Raji (cell line): ENCODE measurements at regions not wholly inside any gene's neighbourhood (a gene's known extent, or its start where the extent isn't known, plus 50 kb on each side); places are given as distances from the start of the nearest gene placed in this dataset.

Source experiments
- POLR2A ChIP-seq: IDR thresholded peaks from 2 replicates; pipeline ENCODE4 v1.6.1; 2011; ENCODE audit warnings: low read depth, low read length, control low read depth; ENCODE audit not compliant: insufficient read depth

- no peak for TF ChIP-seq POLR2A
Observed at GRCh38 chr2:160876029-160876428, 284.2 kb upstream of the TANK start.

GRCh38 chr2:160876765-160877164 is 283.5 kb upstream of the TANK start:
- no peak for TF ChIP-seq POLR2A

GRCh38 chr2:160878618-160879017 is 281.6 kb upstream of the TANK start:
- no peak for TF ChIP-seq POLR2A

DNA sequence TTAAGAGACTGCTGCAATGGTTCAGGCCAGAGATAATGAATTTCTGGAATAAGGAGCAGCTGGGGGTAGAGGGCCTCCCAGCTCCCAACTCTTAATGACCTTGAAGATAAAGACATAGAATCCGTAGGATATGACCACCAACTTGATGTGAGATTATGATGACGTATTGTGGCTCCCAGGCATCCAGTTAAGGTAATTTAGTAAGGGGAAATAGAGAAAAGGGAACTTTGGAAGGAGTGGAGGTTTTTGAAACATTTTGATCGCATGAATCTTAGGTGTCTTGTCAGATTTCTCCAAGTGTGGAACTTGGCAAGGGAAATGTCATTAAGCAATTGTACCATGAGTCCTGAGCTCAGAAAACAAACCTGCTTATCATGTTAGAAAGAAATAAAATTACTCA is 277.3 kb upstream of the TANK start:
- TF ChIP-seq POLR2A: no peak

GRCh38 chr2:160884056-160884455 is 276.2 kb upstream of the TANK start:
- no peak for TF ChIP-seq POLR2A

DNA sequence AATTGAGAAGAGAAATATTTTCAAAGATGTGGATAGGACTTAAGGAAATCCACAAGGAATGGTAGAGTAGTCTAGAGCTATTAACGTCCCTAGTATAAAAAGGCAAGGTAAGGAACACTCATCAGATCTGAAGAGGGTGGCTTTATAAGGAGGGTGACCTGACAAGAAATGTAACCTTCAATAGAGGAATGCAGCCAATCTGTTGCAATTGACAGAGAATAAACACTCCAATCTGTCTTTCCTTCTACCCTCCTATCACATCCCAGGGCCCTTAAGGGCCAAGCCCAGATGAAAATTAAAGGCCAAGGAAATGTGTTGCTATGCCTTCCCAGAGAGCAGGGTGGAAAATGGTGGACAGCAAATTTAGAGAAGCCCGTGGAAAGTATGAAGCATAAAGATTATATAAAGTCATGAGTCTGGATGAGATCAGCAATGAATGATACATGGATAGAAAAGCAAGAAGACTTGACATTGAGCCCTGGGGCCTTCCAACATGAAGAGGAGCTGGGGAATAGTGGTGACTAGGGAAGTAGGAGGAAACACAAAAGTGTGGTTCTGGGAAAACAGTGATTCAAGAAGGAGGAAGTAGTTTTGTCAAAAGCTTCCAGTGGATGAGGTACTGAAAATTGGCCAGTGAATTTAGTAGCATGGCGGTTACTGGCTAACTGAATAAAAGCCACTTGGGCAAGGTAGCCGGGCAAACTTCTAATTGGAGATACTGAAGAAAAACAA is 270.6 kb upstream of the TANK start:
- TF ChIP-seq POLR2A: no peak

DNA sequence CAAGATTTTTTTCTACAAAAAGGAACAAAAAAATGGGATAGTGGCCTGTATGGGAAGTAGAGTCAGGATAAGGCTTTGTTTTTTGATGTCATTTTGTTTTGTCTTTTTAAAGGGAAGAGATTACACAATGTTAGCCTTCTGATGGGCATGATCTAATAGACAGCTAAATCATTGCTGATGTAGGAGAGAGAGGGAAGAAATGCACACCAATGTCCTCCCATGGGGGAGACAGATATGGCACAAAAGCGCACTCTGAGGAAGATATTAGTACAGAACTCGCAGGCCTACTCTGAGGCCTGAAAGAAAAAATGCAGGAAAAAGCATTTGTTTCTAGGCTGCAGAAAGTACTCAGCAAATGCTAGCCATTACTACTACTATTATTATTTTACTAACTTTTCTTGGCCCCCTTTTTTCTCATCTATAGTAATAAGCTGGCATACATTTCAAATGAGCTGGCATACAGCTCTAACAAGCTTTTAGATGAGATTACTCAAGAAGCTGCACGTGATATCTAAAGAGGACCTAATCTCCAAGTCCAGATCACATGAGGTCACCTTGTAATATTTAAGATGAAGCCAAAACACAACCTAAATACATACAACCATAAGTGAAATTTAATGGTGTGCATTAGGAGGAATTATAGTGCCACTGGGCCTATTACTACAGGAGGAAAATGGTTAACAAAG is 269.4 kb upstream of the TANK start:
- no peak for TF ChIP-seq POLR2A

- TF ChIP-seq POLR2A: no peak
Observed at GRCh38 chr2:160891353-160891740, 268.9 kb upstream of the TANK start.

DNA sequence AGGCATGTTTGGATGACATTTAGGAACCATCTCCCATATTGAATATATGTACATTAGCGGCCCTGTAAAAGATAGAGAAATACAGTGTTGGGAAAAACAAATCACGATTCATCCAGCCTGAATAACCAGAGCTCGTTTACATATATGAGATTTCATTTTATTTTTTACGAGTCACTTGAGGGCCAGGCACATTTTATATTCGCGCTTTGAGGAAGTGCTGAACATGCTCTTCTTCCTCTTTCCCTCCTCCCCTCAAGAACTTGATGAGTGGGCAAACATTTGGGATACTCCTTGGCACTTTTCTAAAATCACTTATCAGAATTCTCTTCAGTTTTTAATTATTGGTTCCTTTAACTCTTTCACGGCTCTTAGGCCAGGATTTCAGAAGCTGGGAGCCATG is 268.0 kb upstream of the TANK start:
- no peak for TF ChIP-seq POLR2A

DNA sequence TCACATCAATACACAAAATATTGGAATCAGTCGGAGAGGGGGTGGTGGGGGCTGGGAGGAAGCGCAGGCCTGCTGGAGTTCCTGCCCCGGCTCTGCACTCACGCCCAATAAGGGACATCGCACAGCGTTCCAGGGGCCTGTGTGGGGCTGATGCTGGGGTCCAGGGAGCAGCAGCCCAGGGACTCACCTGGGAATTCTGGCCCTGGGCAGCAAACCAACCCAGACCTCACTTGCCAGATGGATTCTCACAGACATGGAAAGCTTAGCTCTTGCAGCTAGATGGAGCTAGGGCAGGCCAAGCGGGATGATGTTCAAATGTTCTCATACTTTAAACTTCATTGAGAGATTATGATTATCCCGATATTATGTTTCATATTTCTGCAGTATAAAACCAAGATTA is 266.6 kb upstream of the TANK start:
- no peak for TF ChIP-seq POLR2A

DNA sequence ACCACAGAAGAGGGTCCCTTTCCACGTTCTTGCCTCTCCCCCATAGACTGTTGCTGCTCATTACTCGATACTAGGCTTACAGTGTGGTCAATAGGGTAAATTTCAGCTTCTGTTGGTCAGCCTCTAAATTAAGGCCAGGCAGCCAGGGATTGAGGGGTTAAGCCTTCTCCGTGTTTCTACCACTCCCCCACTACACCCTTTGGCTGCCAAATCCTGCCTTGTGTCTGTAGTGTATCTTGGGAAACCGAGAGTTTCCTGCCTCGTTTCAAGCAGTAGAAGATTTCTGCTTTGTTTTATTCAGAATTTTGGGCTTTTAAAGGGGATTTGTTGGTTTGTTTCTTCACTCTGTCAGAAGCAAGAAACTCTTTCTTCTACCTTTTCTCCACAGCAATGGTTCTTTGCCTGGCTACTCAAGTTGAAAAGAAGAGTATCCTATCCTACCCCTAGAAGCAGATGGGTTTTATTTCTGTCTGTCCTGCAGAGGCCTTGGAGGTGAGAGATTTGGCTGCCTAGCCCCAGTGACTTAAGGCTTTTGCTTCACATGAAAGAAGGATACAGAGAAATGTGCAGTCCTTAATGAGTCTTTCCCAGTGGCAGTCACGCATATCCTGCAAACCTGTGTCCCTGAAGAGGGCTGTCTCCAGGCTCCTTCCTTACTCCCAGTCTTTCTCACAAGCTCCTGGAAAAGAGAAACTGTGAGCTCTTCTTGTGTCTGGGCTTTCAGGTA is 261.5 kb upstream of the TANK start:
- no peak for TF ChIP-seq POLR2A

DNA sequence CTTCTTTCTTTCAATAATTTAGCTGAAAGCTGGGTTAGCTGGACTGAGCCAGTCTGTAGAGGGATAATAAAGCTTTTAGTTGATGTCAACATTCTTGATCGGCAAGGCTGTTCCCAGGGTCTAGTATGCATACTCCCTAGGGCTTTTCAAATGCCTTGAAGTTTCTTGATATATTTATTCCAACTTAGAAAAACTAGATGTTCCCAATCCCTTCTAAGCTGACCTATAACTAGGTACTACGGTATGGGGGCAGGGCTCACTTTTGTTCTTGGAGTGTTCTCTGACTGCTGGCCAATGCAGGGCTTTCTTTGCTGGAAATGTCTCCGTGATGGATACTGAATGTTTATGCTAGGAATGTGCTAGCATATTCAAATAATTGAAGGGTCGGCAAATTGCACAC is 258.6 kb upstream of the TANK start:
- TF ChIP-seq POLR2A: no peak

GRCh38 chr2:160905862-160906261 is 254.4 kb upstream of the TANK start:
- no peak for TF ChIP-seq POLR2A

DNA sequence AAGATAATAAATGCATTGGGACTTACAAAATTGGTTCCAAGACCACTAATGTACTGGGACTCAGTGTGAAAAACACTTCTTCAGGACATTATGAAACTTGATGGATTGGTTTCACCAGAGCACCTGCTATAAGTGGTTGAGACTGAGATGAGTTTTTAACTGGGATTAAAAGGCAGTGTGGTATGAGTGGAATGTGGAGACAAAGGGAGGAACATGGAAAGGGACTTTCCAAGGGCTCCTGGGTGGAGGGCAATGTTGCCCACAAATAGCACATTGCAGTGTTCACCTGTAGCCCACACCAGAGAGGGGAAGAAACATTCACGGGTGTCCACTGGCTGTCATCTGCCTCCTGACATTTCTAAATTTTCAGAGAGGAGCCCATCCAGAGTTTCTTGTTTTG is 253.3 kb upstream of the TANK start:
- TF ChIP-seq POLR2A: no peak

DNA sequence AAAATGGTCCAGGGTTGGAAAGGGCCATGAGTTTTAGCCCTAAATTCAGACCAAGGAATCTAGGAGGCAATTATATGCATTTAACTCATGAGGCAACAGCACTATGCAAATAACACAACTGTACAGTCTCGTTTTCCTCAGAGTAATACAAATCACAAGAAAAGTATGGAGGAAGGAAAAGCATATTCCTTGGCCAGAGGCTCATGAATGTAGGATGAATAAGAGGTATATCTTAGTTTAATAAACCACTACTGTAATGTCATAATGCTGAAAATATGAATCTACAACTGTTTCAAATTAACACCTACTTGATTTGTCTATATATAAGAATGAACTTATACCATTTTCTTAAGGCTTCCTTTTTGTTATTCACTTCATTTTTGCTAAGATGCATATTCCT is 252.5 kb upstream of the TANK start:
- TF ChIP-seq POLR2A: no peak

DNA sequence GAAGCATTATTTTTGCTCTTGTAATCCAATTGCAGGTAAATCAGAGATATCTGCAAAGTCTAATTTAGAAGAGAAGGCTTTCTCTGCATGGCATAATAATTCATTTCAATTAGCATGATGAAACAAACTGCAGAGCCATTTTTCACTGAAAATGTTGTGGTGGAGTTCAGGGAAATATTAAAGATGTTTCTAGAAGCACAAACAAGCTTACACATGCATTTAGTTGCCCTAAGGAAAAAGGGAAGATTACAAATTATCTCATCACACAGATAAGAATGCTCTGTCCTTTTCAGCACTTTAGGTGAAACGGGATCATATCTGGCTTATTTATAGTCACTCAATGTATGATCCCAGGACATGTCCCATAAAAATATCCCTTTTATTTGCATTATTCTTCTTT is 252.1 kb upstream of the TANK start:
- no peak for TF ChIP-seq POLR2A

GRCh38 chr2:160909781-160910242 is 250.4 kb upstream of the TANK start:
- no peak for TF ChIP-seq POLR2A

- TF ChIP-seq POLR2A: no peak
Observed at GRCh38 chr2:160910681-160911080, 249.5 kb upstream of the TANK start.
